HTR-8/SVneo (cell line): ENCODE measurements at regions not wholly inside any gene's neighbourhood (a gene's known extent, or its start where the extent isn't known, plus 50 kb on each side); places are given as distances from the start of the nearest gene placed in this dataset.
"Not testable (repeated sequence)": the region's sequence is repeated elsewhere in the genome, so short reads cannot be mapped to it uniquely, and the experiment has no call there.

Source experiments
- DNase-seq: peaks from one replicate; pipeline ENCODE4 v3.0.0; 2011; ENCODE audit warnings: low spot score, mixed read lengths; ENCODE audit not compliant: insufficient read length
- FAIRE-seq: peaks from 2 replicates; lab custom pipeline; 2011; peaks lifted over from hg19 to GRCh38; lab: Jason Lieb, UNC

DNA sequence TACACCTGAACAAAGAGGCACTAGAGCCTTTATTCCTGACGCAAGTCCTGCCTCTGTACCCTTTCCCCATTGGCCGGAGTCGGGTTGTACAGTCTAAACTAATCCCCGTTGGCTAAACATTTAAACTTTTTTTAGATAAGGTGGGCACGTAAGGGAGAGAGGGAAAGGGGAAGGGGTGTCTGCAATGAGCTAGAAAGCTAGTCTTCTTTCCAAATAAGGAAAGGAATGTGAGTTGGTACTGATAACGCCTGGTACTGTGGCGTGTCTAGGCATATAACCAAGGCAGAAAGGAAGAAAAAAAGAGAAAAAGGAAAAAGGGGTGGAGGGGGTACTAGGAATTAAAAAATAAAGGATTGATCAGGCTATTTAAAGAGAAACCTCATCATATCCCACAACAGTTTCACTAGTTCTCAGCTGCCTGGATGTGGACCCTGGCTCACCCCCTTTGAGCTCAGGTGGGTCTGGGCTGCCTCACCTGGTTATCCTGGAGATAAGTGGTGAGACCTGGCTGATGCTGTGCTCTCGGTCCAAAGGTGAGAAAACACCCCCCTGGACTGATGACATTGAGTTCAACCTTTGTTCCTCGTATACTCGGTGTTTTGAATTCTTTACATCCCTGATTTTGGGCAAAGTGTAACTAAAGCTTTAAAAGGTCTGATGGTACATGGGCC is 90.9 kb upstream of the EEF2KMT start:
- DNase-seq (no peak), FAIRE-seq (no peak)

DNA sequence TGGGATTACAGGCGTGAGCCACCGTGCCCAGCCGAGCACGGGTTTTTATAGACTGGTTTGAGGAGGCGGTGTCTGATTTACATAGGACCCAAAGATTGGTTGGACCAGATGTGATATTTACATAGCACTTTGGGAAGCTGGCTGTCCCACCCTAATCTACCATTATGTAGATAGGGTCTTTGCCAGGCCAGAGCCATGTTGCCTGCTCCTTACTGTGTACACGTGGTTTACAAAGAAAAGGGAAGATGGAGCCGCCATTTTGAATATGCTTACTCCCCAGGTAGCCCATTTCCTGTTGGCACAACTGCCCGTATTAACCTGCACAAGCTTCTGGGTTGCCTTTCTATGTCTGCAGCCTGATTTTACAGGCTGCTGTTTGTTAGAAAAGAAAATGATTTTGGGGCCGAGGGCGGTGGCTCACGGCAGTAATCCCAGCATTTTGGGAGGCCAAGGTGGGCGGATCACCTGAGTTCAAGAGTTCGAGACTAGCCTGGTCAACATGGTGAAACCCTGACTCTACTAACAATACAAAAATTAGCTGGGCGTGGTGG is 89.9 kb upstream of the EEF2KMT start:
- FAIRE-seq (no peak), DNase-seq (no peak)

DNA sequence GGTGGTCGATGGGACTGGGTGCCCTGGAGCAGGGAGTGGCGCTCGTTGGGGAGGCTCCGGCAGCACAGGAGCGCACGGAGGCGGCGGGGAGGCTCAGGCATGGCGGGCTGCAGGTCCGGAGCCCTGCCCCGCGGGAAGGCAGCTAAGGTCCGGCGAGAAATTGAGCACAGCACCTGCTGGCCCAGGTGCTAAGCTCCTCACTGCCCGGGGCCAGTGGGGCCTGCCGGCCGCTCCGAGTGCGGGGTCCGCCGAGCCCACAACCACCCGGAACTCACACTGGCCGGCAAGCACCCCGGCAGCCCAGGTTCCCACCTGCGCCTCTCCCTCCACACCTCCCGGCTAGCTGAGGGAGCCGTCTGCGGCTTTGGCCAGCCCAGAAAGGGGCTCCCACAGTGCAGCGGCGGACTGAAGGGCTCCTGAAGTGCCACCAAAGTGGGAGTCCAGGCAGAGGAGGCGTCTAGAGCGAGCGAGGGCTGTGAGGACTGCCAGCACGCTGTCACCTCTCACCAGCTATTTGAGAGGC is 88.8 kb upstream of the EEF2KMT start:
- FAIRE-seq (no peak), DNase-seq (no peak)

DNA sequence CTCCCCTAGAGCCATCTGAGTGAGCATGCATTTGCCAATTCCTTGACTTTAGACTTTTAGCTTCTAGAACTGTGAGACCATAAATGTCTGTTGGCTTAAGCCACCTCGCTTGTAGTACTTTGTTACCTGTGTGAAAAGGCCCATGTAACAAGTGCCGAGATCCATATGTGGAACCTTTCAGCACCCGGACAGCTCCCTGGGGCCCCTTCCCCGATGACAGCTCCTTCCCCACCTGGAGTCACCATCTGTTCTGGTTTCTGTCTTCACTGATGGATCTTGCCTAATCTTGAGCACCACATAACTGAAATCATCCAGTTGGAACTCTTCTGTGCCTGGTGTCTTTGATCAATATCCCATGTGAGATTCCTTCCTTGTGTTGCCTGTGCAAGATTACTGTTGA is 78.9 kb upstream of the EEF2KMT start:
- FAIRE-seq (no peak), DNase-seq (no peak)

DNA sequence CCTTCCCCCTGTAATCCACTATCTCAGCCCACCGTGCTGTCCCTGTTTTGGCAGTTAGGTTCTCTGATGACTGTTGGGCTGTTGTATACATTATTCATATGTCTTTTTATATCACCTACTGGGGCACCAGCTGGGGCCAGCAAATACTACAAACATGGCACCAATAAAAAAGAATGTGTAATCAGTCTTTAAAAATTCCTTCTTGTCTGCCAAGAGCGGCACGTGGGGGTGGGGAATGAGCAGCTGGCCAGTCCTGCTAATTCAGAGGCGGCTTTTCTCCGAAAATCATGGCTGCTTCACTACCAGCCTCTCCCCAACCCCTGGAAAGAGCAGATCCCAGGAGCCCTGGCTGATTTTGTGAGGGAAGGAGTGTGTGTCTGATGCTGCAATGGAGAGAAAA is 77.7 kb upstream of the EEF2KMT start:
- no peak for DNase-seq

DNA sequence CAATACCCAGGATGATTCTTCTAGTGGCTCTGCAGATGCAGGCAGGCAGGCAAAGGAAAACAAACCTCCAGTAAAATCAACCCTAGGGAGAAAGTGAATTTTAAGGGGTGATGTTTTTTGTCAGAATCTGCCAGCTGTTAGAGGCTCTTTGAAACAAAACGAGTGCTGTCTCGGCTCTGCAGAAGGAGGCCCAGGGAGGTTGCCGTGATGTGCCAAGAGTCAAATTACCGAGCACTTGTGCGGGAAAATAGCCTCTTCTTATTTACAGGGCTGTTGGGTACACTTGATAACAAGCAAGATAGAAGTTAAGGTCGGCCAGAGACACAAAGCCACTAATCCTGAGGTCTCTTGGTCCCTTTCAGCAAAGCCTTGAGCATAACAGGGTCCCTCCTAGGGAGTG is 68.9 kb upstream of the EEF2KMT start:
- DNase-seq, result no peak
- no peak for FAIRE-seq

More for the DNA sequence above, 77.7 kb upstream of the EEF2KMT start:
- FAIRE-seq, result no peak

DNA sequence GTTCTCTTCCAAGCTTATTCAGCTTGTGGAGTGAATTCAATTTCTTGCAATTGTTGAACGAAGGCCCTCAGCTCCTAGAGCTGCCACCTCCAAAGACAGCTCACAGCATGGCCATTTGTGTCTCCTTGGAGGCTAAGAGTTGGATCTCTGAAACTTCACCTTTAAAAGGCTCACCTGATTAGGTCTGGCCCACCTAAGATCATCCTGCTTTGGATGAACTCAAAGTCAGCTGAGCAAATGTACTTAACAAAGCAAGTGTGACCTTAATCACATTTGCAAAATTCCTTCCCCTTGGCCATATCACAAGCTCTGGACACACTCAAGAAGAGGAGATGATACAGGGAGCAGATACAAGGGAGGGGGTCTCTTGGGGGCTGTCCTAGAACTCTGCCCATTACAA is 67.8 kb upstream of the EEF2KMT start:
- FAIRE-seq, result not testable (repeated sequence)

DNA sequence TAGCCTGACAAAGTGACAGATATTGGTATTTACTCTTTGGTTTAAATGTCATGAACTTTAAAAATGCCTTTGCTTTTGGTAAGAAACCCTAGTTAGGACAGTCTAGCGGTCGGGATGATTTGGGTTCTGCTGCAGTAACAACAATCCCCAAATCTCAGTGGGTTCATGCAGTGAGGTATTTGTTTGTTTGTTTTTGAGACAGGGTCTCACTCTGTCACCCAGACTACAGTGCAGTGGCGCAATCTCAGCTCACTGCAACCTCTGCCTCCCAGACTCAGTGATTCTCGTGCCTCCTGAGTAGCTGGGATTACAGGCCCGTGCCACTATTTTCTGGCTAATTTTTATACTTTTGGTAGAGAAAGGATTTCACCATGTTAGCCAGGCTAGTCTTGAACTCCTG is 65.2 kb upstream of the EEF2KMT start:
- not testable (repeated sequence) for DNase-seq, FAIRE-seq

More for the DNA sequence above, 67.8 kb upstream of the EEF2KMT start:
- DNase-seq, result not testable (repeated sequence)

DNA sequence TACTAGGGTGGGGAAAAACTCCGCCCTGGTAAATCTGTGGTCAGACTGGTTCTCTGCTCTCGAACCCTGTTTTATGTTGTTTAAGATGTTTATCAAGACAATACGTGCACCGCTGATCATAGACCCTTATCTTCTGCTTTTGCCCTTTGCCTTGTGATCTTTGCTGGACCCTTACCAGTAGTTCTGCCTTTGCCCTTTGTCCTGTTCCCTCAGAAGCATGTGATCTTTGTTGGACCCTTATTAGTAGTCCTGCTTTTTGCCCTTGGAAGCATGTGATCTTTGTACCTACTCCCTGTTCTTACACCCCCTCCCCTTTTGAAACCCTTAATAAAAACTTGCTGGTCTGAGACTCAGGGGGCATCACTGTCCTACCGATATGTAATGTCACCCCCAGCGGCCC is 64.3 kb upstream of the EEF2KMT start:
- not testable (repeated sequence) for DNase-seq, FAIRE-seq

DNA sequence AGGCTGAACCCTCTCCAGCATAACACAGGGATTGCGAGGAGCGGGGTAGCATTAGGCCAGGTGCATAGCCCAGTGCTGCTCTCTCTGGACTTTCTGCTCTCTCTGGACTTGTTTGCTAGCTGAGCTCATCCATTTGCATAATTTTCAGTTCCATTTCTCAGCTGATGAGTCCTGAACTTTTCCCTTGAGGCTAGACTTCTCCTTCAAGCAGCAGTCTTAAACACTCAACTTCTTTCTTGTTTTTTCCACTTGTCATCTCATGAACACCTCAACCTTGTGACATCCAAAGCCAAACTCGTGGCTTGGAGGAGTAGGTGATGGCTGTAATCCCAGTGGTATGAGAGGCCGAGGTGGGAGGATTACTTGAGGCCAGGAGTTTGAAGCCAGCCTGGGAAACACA is 62.4 kb upstream of the EEF2KMT start:
- DNase-seq, FAIRE-seq: not testable (repeated sequence)

DNA sequence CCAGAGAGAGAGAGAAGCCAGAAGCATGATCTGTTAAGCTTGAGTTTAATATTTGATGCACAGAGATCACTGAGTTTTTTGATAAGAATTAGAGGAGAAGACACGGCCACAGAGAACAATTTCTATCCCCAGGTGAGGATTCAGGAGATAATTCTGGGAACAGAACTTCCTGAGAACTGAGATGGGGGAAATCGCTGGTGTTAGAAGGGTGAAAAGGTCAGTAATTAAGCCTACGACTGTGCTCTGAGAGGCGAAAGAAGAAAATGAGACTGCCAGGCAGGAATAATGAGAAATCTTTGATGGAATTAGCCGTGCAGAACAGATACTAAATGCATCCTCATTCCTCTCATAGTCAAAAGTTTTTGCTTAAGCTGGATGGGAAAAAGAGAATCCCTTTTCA is 61.9 kb upstream of the EEF2KMT start:
- not testable (repeated sequence) for FAIRE-seq, DNase-seq

DNA sequence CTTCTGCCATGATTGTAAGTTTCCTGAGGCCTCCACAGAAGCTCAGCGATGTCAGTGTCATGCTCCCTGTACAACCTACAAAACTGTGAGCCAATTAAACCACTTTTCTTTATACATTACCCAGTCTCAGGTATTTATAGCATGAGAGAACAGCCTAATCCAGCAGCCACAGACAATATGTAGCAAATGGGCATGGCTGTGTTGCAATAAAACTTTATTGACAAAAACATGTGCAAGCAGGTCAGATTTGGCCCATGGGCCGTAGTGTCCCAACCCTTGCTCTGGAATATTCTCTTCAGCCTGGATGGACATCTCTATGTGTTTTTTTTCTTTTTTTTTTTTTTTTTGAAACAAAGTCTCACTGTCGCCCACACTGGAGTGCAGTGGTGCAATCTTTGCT is 60.9 kb upstream of the EEF2KMT start:
- DNase-seq, result no peak
- FAIRE-seq, result no peak

DNA sequence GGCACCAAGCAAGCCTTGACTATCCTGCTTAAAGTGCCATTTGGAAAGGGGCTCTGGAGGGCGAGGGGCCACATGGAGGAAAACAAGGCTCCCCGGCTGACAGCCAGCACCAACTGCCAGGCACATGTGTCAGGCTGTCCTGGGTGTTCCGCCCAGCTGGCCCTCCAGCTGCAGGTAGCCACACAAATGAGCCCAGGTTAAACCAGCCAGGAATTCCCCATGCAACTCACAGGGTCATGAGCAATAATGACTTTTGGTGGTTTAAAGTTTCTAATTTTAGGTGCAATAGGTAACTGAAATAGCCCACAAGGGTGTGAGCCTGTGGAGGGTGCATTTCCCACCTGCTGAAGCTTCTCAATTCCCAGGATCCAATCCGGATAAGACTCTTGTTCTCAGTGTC is 58.9 kb upstream of the EEF2KMT start:
- not testable (repeated sequence) for FAIRE-seq, DNase-seq

DNA sequence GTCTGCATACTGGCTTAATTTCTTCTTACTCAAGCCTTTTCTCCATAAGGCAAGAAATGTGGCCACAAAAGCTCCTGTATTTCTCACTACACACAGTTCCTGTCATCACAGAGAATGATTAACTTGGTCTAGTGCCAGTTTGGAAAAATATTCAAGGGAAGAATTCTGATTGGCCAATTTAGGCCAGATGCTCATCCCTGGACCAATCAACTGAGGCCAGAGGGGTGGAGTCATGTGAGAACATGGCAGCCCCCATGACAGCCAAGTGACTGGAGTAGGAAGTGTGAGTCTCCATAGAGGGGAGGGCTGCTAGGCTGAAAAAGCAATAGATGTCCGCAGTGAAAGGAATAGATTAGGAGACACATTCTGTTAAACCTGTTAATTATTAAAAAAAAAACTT is 56.4 kb upstream of the EEF2KMT start:
- DNase-seq, FAIRE-seq: not testable (repeated sequence)

DNA sequence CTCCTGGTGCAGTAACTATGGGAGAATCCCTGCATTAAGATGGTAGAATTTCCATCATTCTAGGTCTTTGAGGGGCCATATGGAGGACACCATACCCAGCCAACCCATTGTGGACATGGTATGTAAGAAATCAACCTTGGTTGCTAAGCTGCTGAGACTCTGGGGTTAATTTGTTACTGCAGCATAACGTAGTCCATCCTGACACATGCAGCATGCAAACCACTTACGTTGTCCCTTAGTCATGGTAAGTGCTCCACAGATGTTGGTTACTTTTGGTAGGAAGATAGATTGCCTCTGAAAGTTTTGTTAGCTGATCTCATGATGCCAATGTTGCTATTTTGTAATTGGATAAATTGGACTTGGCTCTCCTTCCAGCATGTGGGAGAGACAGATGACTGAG is 53.8 kb upstream of the EEF2KMT start:
- not testable (repeated sequence) for FAIRE-seq, DNase-seq
